GM13976 (cell line): ENCODE measurements at regions not wholly inside any gene's neighbourhood (a gene's known extent, or its start where the extent isn't known, plus 50 kb on each side); places are given as distances from the start of the nearest gene placed in this dataset.

Experiments
- DNase-seq: peaks from one replicate; pipeline ENCODE4 v3.0.0; 2012; ENCODE audit warnings: low spot score
- in situ Hi-C: fragments of 300-500 bp; cut with MboI; formaldehyde crosslinking; loops from one replicate; pipeline ENCODE4 v1.12.0; 2022; ENCODE audit warnings: low sequenced_read_pairs, mixed read lengths, inconsistent platforms; ENCODE audit not compliant: unreplicated experiment
- TF ChIP-seq, protein P1 (sequence below): IDR thresholded peaks from 2 replicates; pipeline ENCODE4 v1.5.1; 2012; ENCODE audit warnings: borderline replicate concordance, mild to moderate bottlenecking; ENCODE audit not compliant: insufficient read depth; ENCODE audit errors: extremely low read depth, missing control alignments, control extremely low read depth

DNA sequence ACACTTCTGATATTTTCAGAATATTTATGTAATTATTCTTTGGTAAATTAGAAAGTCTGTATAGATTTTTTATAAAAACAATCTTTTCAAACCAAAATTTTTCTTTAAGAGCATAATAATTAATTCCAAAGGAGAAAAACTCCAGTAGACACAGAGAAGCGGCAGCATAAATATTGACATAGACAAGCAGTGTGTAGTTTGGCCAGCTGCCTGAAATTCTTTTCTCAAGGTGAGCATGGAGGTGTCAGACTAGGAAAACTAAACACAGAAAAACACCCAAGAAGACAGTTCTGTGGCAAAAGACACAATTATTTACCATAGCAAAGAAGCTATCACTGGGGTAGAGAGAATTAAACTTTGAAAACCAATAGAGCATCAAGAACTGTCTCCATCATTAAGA, 82.4 kb downstream of the KLF6 start:
- no peak for DNase-seq
- TF ChIP-seq, protein P1, sequence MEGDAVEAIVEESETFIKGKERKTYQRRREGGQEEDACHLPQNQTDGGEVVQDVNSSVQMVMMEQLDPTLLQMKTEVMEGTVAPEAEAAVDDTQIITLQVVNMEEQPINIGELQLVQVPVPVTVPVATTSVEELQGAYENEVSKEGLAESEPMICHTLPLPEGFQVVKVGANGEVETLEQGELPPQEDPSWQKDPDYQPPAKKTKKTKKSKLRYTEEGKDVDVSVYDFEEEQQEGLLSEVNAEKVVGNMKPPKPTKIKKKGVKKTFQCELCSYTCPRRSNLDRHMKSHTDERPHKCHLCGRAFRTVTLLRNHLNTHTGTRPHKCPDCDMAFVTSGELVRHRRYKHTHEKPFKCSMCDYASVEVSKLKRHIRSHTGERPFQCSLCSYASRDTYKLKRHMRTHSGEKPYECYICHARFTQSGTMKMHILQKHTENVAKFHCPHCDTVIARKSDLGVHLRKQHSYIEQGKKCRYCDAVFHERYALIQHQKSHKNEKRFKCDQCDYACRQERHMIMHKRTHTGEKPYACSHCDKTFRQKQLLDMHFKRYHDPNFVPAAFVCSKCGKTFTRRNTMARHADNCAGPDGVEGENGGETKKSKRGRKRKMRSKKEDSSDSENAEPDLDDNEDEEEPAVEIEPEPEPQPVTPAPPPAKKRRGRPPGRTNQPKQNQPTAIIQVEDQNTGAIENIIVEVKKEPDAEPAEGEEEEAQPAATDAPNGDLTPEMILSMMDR = no peak
- in situ Hi-C loops = no loop called here

DNA sequence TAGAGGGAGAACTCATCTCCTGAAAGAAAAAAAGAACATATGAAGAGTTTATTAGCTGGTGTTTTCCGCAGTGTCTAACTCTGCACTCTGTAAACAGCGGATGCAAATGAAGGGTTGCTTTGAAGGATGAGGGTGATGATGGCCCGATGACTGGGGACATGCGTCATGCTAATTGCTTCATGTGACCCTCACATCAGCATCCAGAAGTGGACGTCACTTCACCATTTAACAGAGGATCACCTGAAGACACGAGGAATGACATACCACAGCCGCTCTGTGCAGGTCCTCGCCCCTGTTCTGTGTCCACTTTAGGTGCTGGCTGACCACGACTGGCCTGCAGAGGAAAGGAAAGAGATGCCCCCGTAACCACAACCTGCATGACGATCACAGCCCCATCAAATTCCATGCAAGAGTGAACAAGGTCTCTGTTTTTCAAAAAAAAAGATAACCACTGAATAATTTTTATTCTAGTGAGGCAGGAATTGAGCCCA, 82.9 kb downstream of the KLF6 start:
- DNase-seq = no peak
- TF ChIP-seq, protein P1 = no peak
- in situ Hi-C loops = no loop called here

DNA sequence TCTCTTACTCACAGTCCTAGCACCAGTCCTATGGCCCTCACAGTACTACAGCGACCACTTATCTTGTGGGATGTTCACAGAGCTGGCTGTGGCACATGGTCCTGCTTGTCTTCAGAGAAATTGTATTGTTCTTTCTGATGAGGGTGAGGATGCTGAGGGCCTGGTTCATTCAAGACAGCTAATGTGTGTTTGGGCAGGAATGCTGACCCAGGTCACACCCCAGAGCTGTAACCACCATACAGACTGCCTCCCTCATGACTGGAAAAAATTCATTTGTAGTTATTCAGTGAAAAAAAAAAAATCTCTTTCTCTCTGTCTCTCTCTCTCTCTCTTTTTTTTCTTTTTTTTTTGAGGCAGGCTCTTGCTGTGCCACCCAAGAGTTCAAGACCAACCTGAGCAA, 83.5 kb downstream of the KLF6 start:
- TF ChIP-seq, protein P1 = no peak
- in situ Hi-C loops = no loop called here
- no peak for DNase-seq

DNA sequence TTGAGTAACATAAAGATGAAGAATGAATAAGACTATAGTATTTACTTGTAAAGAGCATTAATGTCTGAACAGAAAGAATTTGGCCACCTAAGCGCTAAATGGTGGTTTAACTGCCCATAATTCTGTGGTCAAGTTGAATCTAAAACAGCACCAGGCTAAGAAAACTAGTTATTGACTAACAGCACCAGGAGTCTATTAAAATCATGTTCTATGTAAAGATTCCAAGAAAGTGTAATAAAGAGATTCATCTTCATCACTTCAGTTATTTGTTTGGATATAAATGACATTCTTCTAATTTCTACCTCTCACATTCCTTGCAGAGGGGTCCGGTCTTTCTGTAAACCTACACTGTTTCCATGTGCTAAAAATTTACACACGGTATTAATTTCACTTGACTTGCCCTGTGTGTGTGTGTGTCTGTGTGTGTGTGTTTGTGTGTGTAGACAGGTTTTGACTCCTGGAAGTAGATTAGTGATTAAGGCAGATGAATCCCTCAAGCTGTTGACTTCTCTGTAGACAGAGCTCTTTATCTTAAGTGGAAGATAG, 84.4 kb downstream of the KLF6 start:
- in situ Hi-C loops = no loop called here
- no peak for DNase-seq
- TF ChIP-seq, protein P1 = no peak

DNA sequence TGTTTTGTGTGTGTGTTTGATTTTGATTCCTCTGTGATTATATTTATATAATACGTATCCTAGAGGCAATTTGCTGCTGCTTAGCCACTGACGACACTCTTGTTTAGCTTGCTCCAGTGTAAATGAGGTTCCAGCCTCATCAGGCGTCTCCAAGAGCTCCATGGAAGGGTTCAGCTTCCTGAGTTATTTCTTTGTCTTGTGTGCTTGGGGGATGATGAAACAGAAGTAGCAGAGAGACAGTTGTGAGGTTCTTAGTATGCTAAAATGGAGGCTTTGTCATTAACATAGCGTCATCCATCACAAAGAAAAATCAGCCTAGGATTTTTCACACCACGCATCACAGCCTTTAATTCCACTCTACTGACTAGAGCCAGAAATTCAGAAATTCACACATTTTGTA, 85.1 kb downstream of the KLF6 start:
- TF ChIP-seq, protein P1 = no peak
- in situ Hi-C loops = no loop called here
- no peak for DNase-seq

DNA sequence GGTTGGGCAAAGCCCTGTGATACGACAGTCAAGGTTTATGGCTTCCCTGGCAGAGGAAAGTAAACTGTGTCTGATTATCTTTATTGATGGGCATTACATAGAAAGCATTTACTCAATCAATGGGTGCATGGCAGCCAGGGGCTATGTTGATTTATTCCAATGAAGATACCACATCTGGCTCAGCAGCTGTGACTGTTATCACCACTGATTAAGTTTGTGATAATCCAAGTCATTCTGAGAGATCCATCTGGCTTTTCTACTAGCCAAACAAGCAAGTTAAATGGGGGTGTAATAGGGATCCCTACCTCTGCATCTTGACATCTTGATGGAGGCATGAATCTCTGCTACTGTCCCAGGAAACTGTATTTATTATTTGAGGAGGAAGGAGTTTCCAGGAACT, 86.7 kb downstream of the KLF6 start:
- in situ Hi-C loops = no loop called here
- DNase-seq = no peak
- TF ChIP-seq, protein P1 = no peak
